Astrocyte (in vitro differentiated cells and primary cell): ENCODE measurements at regions not wholly inside any gene's neighbourhood (a gene's known extent, or its start where the extent isn't known, plus 50 kb on each side); places are given as distances from the start of the nearest gene placed in this dataset.

Experiments
- DNase-seq: peaks from one replicate; pipeline ENCODE4 v3.0.0-alpha.2; 2010; ENCODE audit warnings: low read depth
- FAIRE-seq: peaks from 2 replicates; lab custom pipeline; 2011; peaks lifted over from hg19 to GRCh38; lab: Jason Lieb, UNC
- H2AFZ ChIP-seq: 2 replicates; pipeline ENCODE4 v1.6.0; 2012; ENCODE audit warnings: low read depth, low read length, inconsistent platforms
- H3K27ac ChIP-seq: 2 replicates; pipeline ENCODE4 v1.5.1; 2011; ENCODE audit warnings: low read depth, low read length, inconsistent platforms
- H3K27me3 ChIP-seq: 2 replicates; pipeline ENCODE4 v1.6.0; 2011; ENCODE audit warnings: low read length, inconsistent platforms; ENCODE audit not compliant: insufficient read depth
- H3K36me3 ChIP-seq: 2 replicates; pipeline ENCODE4 v1.5.1; 2011; ENCODE audit warnings: low read length, inconsistent platforms; ENCODE audit not compliant: insufficient read depth
- H3K4me1 ChIP-seq: 2 replicates; pipeline ENCODE4 v1.5.1; 2011; ENCODE audit warnings: low read length, inconsistent platforms; ENCODE audit not compliant: insufficient read depth
- H3K4me2 ChIP-seq: 2 replicates; pipeline ENCODE4 v1.6.0; 2012; ENCODE audit warnings: low read length, inconsistent platforms
- H3K4me3 ChIP-seq: 2 replicates; pipeline ENCODE4 v1.5.1; 2011; ENCODE audit warnings: low read depth, mild to moderate bottlenecking, low read length, inconsistent platforms; ENCODE audit not compliant: insufficient read depth
- H3K79me2 ChIP-seq: 2 replicates; pipeline ENCODE4 v1.6.0; 2012; ENCODE audit warnings: mild to moderate bottlenecking, low read length, inconsistent platforms; ENCODE audit not compliant: insufficient read depth
- H3K9ac ChIP-seq: 2 replicates; pipeline ENCODE4 v1.6.0; 2012; ENCODE audit warnings: mild to moderate bottlenecking, low read length, inconsistent platforms
- H3K9me3 ChIP-seq: 2 replicates; pipeline ENCODE4 v1.5.1; 2012; ENCODE audit warnings: low read depth, mild to moderate bottlenecking, low read length, inconsistent platforms; ENCODE audit not compliant: insufficient read depth
- H4K20me1 ChIP-seq: 2 replicates; pipeline ENCODE4 v1.6.0; 2012; ENCODE audit warnings: low read length, inconsistent platforms; ENCODE audit not compliant: insufficient read depth
- H3K27ac Mint-ChIP-seq: one replicate; pipeline ENCODE4 v1.8.0; 2021; ENCODE audit warnings: mild to moderate bottlenecking, mixed read lengths; ENCODE audit not compliant: unreplicated experiment
- H3K27me3 Mint-ChIP-seq: one replicate; pipeline ENCODE4 v1.8.0; 2021; ENCODE audit warnings: low read depth, mixed read lengths; ENCODE audit not compliant: unreplicated experiment
- H3K36me3 Mint-ChIP-seq: one replicate; pipeline ENCODE4 v1.8.0; 2021; ENCODE audit warnings: low read depth, mixed read lengths; ENCODE audit not compliant: unreplicated experiment
- H3K4me1 Mint-ChIP-seq: one replicate; pipeline ENCODE4 v1.8.0; 2021; ENCODE audit warnings: low read depth, mixed read lengths; ENCODE audit not compliant: unreplicated experiment
- H3K4me3 Mint-ChIP-seq: one replicate; pipeline ENCODE4 v1.8.0; 2021; ENCODE audit warnings: mild to moderate bottlenecking, moderate library complexity, mixed read lengths; ENCODE audit not compliant: unreplicated experiment
- H3K9me3 Mint-ChIP-seq: one replicate; pipeline ENCODE4 v1.8.0; 2021; ENCODE audit warnings: mild to moderate bottlenecking, mixed read lengths; ENCODE audit not compliant: unreplicated experiment
- CTCF ChIP-seq: IDR thresholded peaks from 2 replicates; pipeline ENCODE4 v1.5.1; 2011; ENCODE audit warnings: low read depth, mild to moderate bottlenecking, inconsistent platforms, low read length, moderate library complexity; ENCODE audit not compliant: insufficient read depth
- EZH2 ChIP-seq: IDR thresholded peaks from 2 replicates; pipeline ENCODE4 v1.6.1; 2012; ENCODE audit warnings: mild to moderate bottlenecking, low read length, inconsistent platforms; ENCODE audit not compliant: insufficient read depth

GRCh38 chr3:7877312-7877711, 624.3 kb upstream of the LMCD1 start:
- Histone ChIP-seq H3K4me1 (peaks cover 11% of the 10 kb centered on the region), H3K4me2 (peak overlapping the region; percentile 24), H3K27ac (no peak overlapping the region), H3K4me3 (no peak overlapping the region), H2AFZ (no peak overlapping the region), H3K9ac (no peak overlapping the region), H3K36me3 (no peaks in the 10 kb centered on the region), H3K27me3 (no peaks in the 10 kb centered on the region), H4K20me1 (no peaks in the 10 kb centered on the region), H3K79me2 (no peaks in the 10 kb centered on the region), H3K9me3 (no peaks in the 10 kb centered on the region)
- Mint-ChIP-seq H3K27ac (no peak overlapping the region), H3K36me3 (no peaks in the 10 kb centered on the region), H3K9me3 (no peaks in the 10 kb centered on the region), H3K4me3 (no peak overlapping the region), H3K27me3 (peaks cover 2% of the 10 kb centered on the region), H3K4me1 (peaks cover 20% of the 10 kb centered on the region)
- no peak for FAIRE-seq
- no peak for DNase-seq
- TF ChIP-seq EZH2 (no peak), CTCF (no peak)

- Mint-ChIP-seq H3K4me1 (peaks cover 20% of the 10 kb centered on the region), H3K9me3 (no peaks in the 10 kb centered on the region), H3K36me3 (no peaks in the 10 kb centered on the region), H3K27ac (no peak overlapping the region), H3K4me3 (no peak overlapping the region), H3K27me3 (peaks cover 4% of the 10 kb centered on the region)
- no peaks in the 10 kb centered on the region for H3K79me2 ChIP-seq
- H3K27me3 ChIP-seq = no peaks in the 10 kb centered on the region
- H3K4me1 ChIP-seq = peaks cover 8% of the 10 kb centered on the region
- no peaks in the 10 kb centered on the region for H4K20me1 ChIP-seq
- DNase-seq (no peak), FAIRE-seq (no peak)
- H3K9ac ChIP-seq = no peak overlapping the region
- no peak overlapping the region for H3K4me3 ChIP-seq
- TF ChIP-seq CTCF (no peak), EZH2 (no peak)
- H3K27ac ChIP-seq = no peak overlapping the region
- H3K4me2 ChIP-seq = no peak overlapping the region
- H3K9me3 ChIP-seq = peaks cover 2% of the 10 kb centered on the region
- H3K36me3 ChIP-seq = no peaks in the 10 kb centered on the region
- H2AFZ ChIP-seq = no peak overlapping the region
Measured at GRCh38 chr3:7879572-7879971, 622.1 kb upstream of the LMCD1 start.

- no peak for DNase-seq
- Histone ChIP-seq H3K4me3 (no peak overlapping the region), H3K9ac (no peak overlapping the region), H2AFZ (no peak overlapping the region), H3K36me3 (no peaks in the 10 kb centered on the region), H3K27ac (no peak overlapping the region), H3K9me3 (peaks cover 2% of the 10 kb centered on the region), H3K27me3 (no peaks in the 10 kb centered on the region), H3K4me1 (no peaks in the 10 kb centered on the region), H4K20me1 (no peaks in the 10 kb centered on the region), H3K4me2 (no peak overlapping the region), H3K79me2 (no peaks in the 10 kb centered on the region)
- Mint-ChIP-seq H3K27me3 (peaks cover 4% of the 10 kb centered on the region), H3K4me3 (no peak overlapping the region), H3K27ac (no peak overlapping the region), H3K9me3 (no peaks in the 10 kb centered on the region), H3K4me1 (peaks cover 6% of the 10 kb centered on the region), H3K36me3 (no peaks in the 10 kb centered on the region)
- FAIRE-seq = no peak
- TF ChIP-seq CTCF (no peak), EZH2 (no peak)
Measured at GRCh38 chr3:7881946-7882345, 619.7 kb upstream of the LMCD1 start.
